Lower leg skin (tissue), 4 donors: ENCODE measurements at regions not wholly inside any gene's neighbourhood (a gene's known extent, or its start where the extent isn't known, plus 50 kb on each side); places are given as distances from the start of the nearest gene placed in this dataset.

Experiments
- DNase-seq, 2 donors: peaks; one replicate each; pipeline ENCODE4 v3.0.0-alpha.2; 2019; ENCODE audit warnings: low spot score in 2 of 2
- H3K4me3 ChIP-seq: fragments of 200-600 bp; sonication (generic); 2 replicates; pipeline ENCODE4 v1.5.1; 2017; ENCODE audit warnings: mild to moderate bottlenecking, low read depth; ENCODE audit not compliant: poor library complexity, severe bottlenecking
- CTCF ChIP-seq, 3 donors: fragments of 450-650 bp; IDR thresholded peaks; one replicate each; pipeline ENCODE4 v1.5.1; 2016; ENCODE audit warnings: antibody characterized with exemption in 3 of 3, mild to moderate bottlenecking in 3 of 3, moderate library complexity in 2 of 3
- POLR2A ChIP-seq, 2 donors: fragments of 450-650 bp; IDR thresholded peaks; one replicate each; pipeline ENCODE4 v1.6.1; 2016 to 2017; ENCODE audit warnings: antibody characterized with exemption in 2 of 2, mild to moderate bottlenecking in 1 of 2, moderate library complexity in 1 of 2
- WGBS, 2 donors: methylation state at CpG; one replicate each; pipeline ENCODE4 v1.1.5; 2018; 5-methylcytosine and 5-hydroxymethylcytosine counted together
- intact Hi-C: fragments of 100-400 bp; cut with DNase I; formaldehyde crosslinking; loops from one replicate; pipeline ENCODE4 v1.15.0; 2023; ENCODE audit warnings: low total_unique reads

GRCh38 chr16:87249425-87249824 is 67.8 kb downstream of the C16orf95 start:
- no peak for DNase-seq

GRCh38 chr16:87250431-87250960 is 66.7 kb downstream of the C16orf95 start:
- TF ChIP-seq CTCF (IDR thresholded peaks at IDR 0.05) (no peak), POLR2A (IDR thresholded peaks at IDR 0.05) (no peak)

More at GRCh38 chr16:87249425-87249824, 67.8 kb downstream of the C16orf95 start:
- H3K4me3 ChIP-seq, result no peak overlapping the region
- intact Hi-C loops, result no loop called here
- WGBS, 2 donors, result 91% methylated on average over 10 of the region's 10 CpGs
- TF ChIP-seq CTCF (IDR thresholded peaks at IDR 0.05) (no peak), POLR2A (IDR thresholded peaks at IDR 0.05) (no peak)

GRCh38 chr16:87252269-87252970 is 64.8 kb downstream of the C16orf95 start:
- DNase-seq, result no peak
- WGBS, 2 donors, result 81 to 82% methylated on average over 12 of the region's 12 CpGs
- intact Hi-C loops, result no loop called here
- no peak for TF ChIP-seq POLR2A (IDR thresholded peaks at IDR 0.05)
- TF ChIP-seq CTCF (IDR thresholded peaks at IDR 0.05), result no peak
- no peak overlapping the region for H3K4me3 ChIP-seq

More at GRCh38 chr16:87250431-87250960, 66.7 kb downstream of the C16orf95 start:
- no peak overlapping the region for H3K4me3 ChIP-seq
- WGBS, 2 donors, result 81 to 85% methylated on average over 2 of the region's 2 CpGs
- no peak for DNase-seq
- intact Hi-C loops, result no loop called here
